GM12873 (cell line): ENCODE measurements at regions not wholly inside any gene's neighbourhood (a gene's known extent, or its start where the extent isn't known, plus 50 kb on each side); places are given as distances from the start of the nearest gene placed in this dataset.

Source experiments
- CTCF ChIP-seq: IDR thresholded peaks from 2 replicates; pipeline ENCODE4 v1.5.1; 2012; ENCODE audit warnings: low read depth, mild to moderate bottlenecking, moderate library complexity, low read length, control low read depth; ENCODE audit not compliant: insufficient read depth; ENCODE audit errors: missing control alignments

- no peak for TF ChIP-seq CTCF
These were observed 655.8 kb downstream of the PCDH7 start for GRCh38 chr4:31375936-31376335.

- TF ChIP-seq CTCF, result no peak
These were observed 659.2 kb downstream of the PCDH7 start for GRCh38 chr4:31379364-31379763.

GRCh38 chr4:31383767-31384166 lies 663.6 kb downstream of the PCDH7 start:
- TF ChIP-seq CTCF, result no peak

- TF ChIP-seq CTCF, result no peak
These were observed 670.7 kb downstream of the PCDH7 start for GRCh38 chr4:31390849-31391248.

- TF ChIP-seq CTCF, result no peak
These were observed 671.8 kb downstream of the PCDH7 start for GRCh38 chr4:31391976-31392375.

GRCh38 chr4:31392923-31393322 lies 672.8 kb downstream of the PCDH7 start:
- no peak for TF ChIP-seq CTCF

GRCh38 chr4:31408121-31408520 lies 688.0 kb downstream of the PCDH7 start:
- no peak for TF ChIP-seq CTCF
